ENCODE measurements at regions not wholly inside any gene's neighbourhood (a gene's known extent, or its start where the extent isn't known, plus 50 kb on each side); places are given as distances from the start of the nearest gene placed in this dataset.

- H3K4me3 ChIP-seq (ENCODE audit: control insufficient read depth, low read depth, low read length): no peak overlapping the region
- no peak for TF ChIP-seq CTCF (conservative IDR thresholded peaks at IDR 0.05; ENCODE audit: control insufficient read depth, insufficient read depth, low read depth, low read length)
- no peak for DNase-seq (ENCODE audit: low read depth)
These were observed 98.9 kb upstream of the IRF2BP2 start for GRCh38 chr1:234708700-234709395.

GRCh38 chr1:234707641-234708040 is 97.7 kb upstream of the IRF2BP2 start:
- no peak for TF ChIP-seq CTCF (conservative IDR thresholded peaks at IDR 0.05; ENCODE audit: control insufficient read depth, insufficient read depth, low read depth, low read length)
- peak; percentile 58 for DNase-seq (ENCODE audit: low read depth)
- H3K4me3 ChIP-seq (ENCODE audit: control insufficient read depth, low read depth, low read length): no peak overlapping the region

GRCh38 chr1:234706931-234707330 is 97.0 kb upstream of the IRF2BP2 start:
- H3K4me3 ChIP-seq (ENCODE audit: control insufficient read depth, low read depth, low read length): no peak overlapping the region
- no peak for TF ChIP-seq CTCF (conservative IDR thresholded peaks at IDR 0.05; ENCODE audit: control insufficient read depth, insufficient read depth, low read depth, low read length)
- no peak for DNase-seq (ENCODE audit: low read depth)

GRCh38 chr1:234706199-234706598 is 96.2 kb upstream of the IRF2BP2 start:
- no peak for DNase-seq (ENCODE audit: low read depth)
- no peak for TF ChIP-seq CTCF (conservative IDR thresholded peaks at IDR 0.05; ENCODE audit: control insufficient read depth, insufficient read depth, low read depth, low read length)
- H3K4me3 ChIP-seq (ENCODE audit: control insufficient read depth, low read depth, low read length): no peak overlapping the region

- TF ChIP-seq CTCF (conservative IDR thresholded peaks at IDR 0.05; ENCODE audit: control insufficient read depth, insufficient read depth, low read depth, low read length): no peak
- no peak overlapping the region for H3K4me3 ChIP-seq (ENCODE audit: control insufficient read depth, low read depth, low read length)
- no peak for DNase-seq (ENCODE audit: low read depth)
These were observed 95.6 kb upstream of the IRF2BP2 start for GRCh38 chr1:234705615-234706014.

- TF ChIP-seq CTCF (conservative IDR thresholded peaks at IDR 0.05; ENCODE audit: control insufficient read depth, insufficient read depth, low read depth, low read length): no peak
- no peak for DNase-seq (ENCODE audit: low read depth)
These were observed 94.3 kb upstream of the IRF2BP2 start for GRCh38 chr1:234704106-234704887.

More at GRCh38 chr1:234704106-234704887, 94.3 kb upstream of the IRF2BP2 start:
- no peak overlapping the region for H3K4me3 ChIP-seq (ENCODE audit: control insufficient read depth, low read depth, low read length)

All from fibroblast of mammary gland (primary cell).